GM06990 (cell line): ENCODE measurements at regions not wholly inside any gene's neighbourhood (a gene's known extent, or its start where the extent isn't known, plus 50 kb on each side); places are given as distances from the start of the nearest gene placed in this dataset.
"Not testable (repeated sequence)": the region's sequence is repeated elsewhere in the genome, so short reads cannot be mapped to it uniquely, and the experiment has no call there.

Source experiments
- DNase-seq: peaks from one replicate; pipeline ENCODE4 v3.0.0-alpha.2; 2011; ENCODE audit not compliant: insufficient read length; ENCODE audit errors: extremely low read depth
- H3K27me3 ChIP-seq: replicated peaks from 2 replicates; pipeline ENCODE4 v1.6.0; 2011; ENCODE audit warnings: low read length; ENCODE audit not compliant: control insufficient read depth, insufficient read depth
- H3K36me3 ChIP-seq: 2 replicates; pipeline ENCODE4 v1.5.1; 2011; ENCODE audit warnings: low read length; ENCODE audit not compliant: control insufficient read depth, insufficient read depth
- H3K4me3 ChIP-seq: replicated peaks from 2 replicates; pipeline ENCODE4 v1.5.1; 2011; ENCODE audit warnings: low read depth, mild to moderate bottlenecking, control low read depth, low read length
- CTCF ChIP-seq: IDR thresholded peaks from 2 replicates; pipeline ENCODE4 v1.5.1; 2011; ENCODE audit warnings: low read length, control low read depth, mild to moderate bottlenecking, inconsistent platforms; ENCODE audit not compliant: insufficient read depth, poor library complexity, severe bottlenecking

- H3K36me3 ChIP-seq, DNase-seq, H3K4me3 ChIP-seq, H3K27me3 ChIP-seq: not testable (repeated sequence)
These were observed 124.3 kb downstream of the PTCHD1 start for GRCh38 chrX:23458957-23459356.

- DNase-seq: no peak
- Histone ChIP-seq H3K36me3 (no peaks in the 10 kb centered on the region), H3K27me3 (no peaks in the 10 kb centered on the region), H3K4me3 (no peak overlapping the region)
- TF ChIP-seq CTCF: no peak
These were observed 130.6 kb downstream of the PTCHD1 start for GRCh38 chrX:23465105-23465791.

- TF ChIP-seq CTCF: no peak
These were observed 131.3 kb downstream of the PTCHD1 start for GRCh38 chrX:23465985-23466384.

GRCh38 chrX:23478056-23478455, 143.4 kb downstream of the PTCHD1 start:
- no peak for TF ChIP-seq CTCF
- H3K27me3 ChIP-seq: no peaks in the 10 kb centered on the region
- H3K36me3 ChIP-seq: no peaks in the 10 kb centered on the region
- DNase-seq: no peak
- no peak overlapping the region for H3K4me3 ChIP-seq

More at GRCh38 chrX:23465985-23466384, 131.3 kb downstream of the PTCHD1 start:
- no peak for DNase-seq
- Histone ChIP-seq H3K4me3 (no peak overlapping the region), H3K27me3 (no peaks in the 10 kb centered on the region), H3K36me3 (no peaks in the 10 kb centered on the region)

- DNase-seq: no peak
- TF ChIP-seq CTCF: no peak
- H3K4me3 ChIP-seq: no peak overlapping the region
- H3K27me3 ChIP-seq: no peaks in the 10 kb centered on the region
- H3K36me3 ChIP-seq: no peaks in the 10 kb centered on the region
These were observed 143.9 kb downstream of the PTCHD1 start for GRCh38 chrX:23478561-23478960.

GRCh38 chrX:23482561-23482960, 147.9 kb downstream of the PTCHD1 start:
- Histone ChIP-seq H3K36me3 (no peaks in the 10 kb centered on the region), H3K4me3 (no peak overlapping the region), H3K27me3 (no peaks in the 10 kb centered on the region)
- no peak for TF ChIP-seq CTCF
- no peak for DNase-seq
